ENCODE measurements at regions not wholly inside any gene's neighbourhood (a gene's known extent, or its start where the extent isn't known, plus 50 kb on each side); places are given as distances from the start of the nearest gene placed in this dataset.

- DNase-seq (ENCODE audit: low read depth, low spot score), result no peak
Measured at GRCh38 chr18:56173542-56174220, 464.7 kb downstream of the TXNL1 start.

- DNase-seq (ENCODE audit: low read depth, low spot score), result no peak
Measured at GRCh38 chr18:56172527-56172926, 465.9 kb downstream of the TXNL1 start.

- DNase-seq (ENCODE audit: low read depth, low spot score), result no peak
Measured at GRCh38 chr18:56171848-56172247, 466.5 kb downstream of the TXNL1 start.

GRCh38 chr18:56168049-56168781 lies 470.2 kb downstream of the TXNL1 start:
- DNase-seq (ENCODE audit: low read depth, low spot score), result peak; percentile 35

GRCh38 chr18:56167366-56167765 lies 471.0 kb downstream of the TXNL1 start:
- no peak for DNase-seq (ENCODE audit: low read depth, low spot score)

GRCh38 chr18:56166914-56167313 lies 471.5 kb downstream of the TXNL1 start:
- no peak for DNase-seq (ENCODE audit: low read depth, low spot score)

GRCh38 chr18:56165601-56166355 lies 472.6 kb downstream of the TXNL1 start:
- no peak for DNase-seq (ENCODE audit: low read depth, low spot score)

- DNase-seq (ENCODE audit: low read depth, low spot score), result no peak
Measured at GRCh38 chr18:56162311-56163265, 475.8 kb downstream of the TXNL1 start.

- no peak for DNase-seq (ENCODE audit: low read depth, low spot score)
Measured at GRCh38 chr18:56161566-56162260, 476.7 kb downstream of the TXNL1 start.

- DNase-seq (ENCODE audit: low read depth, low spot score), result no peak
Measured at GRCh38 chr18:56158676-56159075, 479.7 kb downstream of the TXNL1 start.

- no peak for DNase-seq (ENCODE audit: low read depth, low spot score)
Measured at GRCh38 chr18:56157541-56157940, 480.9 kb downstream of the TXNL1 start.

GRCh38 chr18:56152551-56153310 lies 485.7 kb downstream of the TXNL1 start:
- no peak for DNase-seq (ENCODE audit: low read depth, low spot score)

GRCh38 chr18:56148373-56148772 lies 490.0 kb downstream of the TXNL1 start:
- no peak for DNase-seq (ENCODE audit: low read depth, low spot score)

- no peak for DNase-seq (ENCODE audit: low read depth, low spot score)
Measured at GRCh38 chr18:56146565-56146964, 491.8 kb downstream of the TXNL1 start.

- no peak for DNase-seq (ENCODE audit: low read depth, low spot score)
Measured at GRCh38 chr18:56142001-56142400, 496.4 kb downstream of the TXNL1 start.

- DNase-seq (ENCODE audit: low read depth, low spot score), result no peak
Measured at GRCh38 chr18:56139792-56140254, 498.6 kb downstream of the TXNL1 start.

GRCh38 chr18:56139372-56139771 lies 499.0 kb downstream of the TXNL1 start:
- no peak for DNase-seq (ENCODE audit: low read depth, low spot score)

GRCh38 chr18:56136105-56136504 lies 502.3 kb downstream of the TXNL1 start:
- no peak for DNase-seq (ENCODE audit: low read depth, low spot score)

- no peak for DNase-seq (ENCODE audit: low read depth, low spot score)
Measured at GRCh38 chr18:56130481-56130880, 507.9 kb downstream of the TXNL1 start.
